SK-N-DZ (cell line): ENCODE measurements at regions not wholly inside any gene's neighbourhood (a gene's known extent, or its start where the extent isn't known, plus 50 kb on each side); places are given as distances from the start of the nearest gene placed in this dataset.

ENCODE experiments used
- DNase-seq: peaks from one replicate; pipeline ENCODE4 v3.0.0-alpha.2; 2015; ENCODE audit warnings: low spot score

DNA sequence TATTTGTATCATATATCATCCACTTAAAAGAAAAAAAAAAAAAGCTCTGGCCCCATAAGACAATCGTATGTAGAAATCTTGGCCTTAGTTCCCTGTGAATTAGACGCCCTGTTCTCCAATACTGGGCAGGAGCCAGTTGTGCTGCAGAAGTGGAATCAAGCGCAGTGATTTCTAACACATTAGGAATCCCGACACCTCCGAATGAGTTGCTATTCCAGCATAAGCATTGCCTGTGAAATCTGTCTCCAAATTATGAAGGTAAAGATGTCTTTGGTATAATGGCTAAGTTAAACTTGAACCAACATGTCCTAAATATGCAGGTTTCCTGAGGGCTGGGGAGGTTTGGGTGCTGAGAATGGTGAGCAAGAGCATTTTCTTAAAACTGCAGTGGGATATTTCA lies 199.4 kb upstream of the ARRDC4 start:
- no peak for DNase-seq

- DNase-seq = no peak
Measured at GRCh38 chr15:97783240-97783639, 177.3 kb upstream of the ARRDC4 start.

DNA sequence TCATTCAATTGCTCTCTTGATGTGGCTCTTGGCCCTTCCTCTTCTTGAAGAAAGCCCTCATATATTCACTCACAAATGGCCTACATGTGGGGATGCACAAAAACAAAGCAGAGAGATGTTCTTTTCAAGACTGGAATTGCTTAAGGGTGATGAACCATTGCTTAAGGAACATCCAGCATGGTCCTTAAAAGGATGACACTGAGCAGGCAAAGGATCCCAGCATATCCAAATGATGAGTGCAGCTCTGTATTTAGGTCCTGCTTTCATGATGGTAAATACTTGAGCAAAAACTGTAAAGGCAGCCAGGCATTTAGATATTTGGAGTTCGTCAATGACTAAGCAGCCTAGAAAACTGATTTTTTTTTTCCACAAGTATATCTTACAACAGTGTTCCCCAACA lies 173.8 kb upstream of the ARRDC4 start:
- DNase-seq = no peak

DNA sequence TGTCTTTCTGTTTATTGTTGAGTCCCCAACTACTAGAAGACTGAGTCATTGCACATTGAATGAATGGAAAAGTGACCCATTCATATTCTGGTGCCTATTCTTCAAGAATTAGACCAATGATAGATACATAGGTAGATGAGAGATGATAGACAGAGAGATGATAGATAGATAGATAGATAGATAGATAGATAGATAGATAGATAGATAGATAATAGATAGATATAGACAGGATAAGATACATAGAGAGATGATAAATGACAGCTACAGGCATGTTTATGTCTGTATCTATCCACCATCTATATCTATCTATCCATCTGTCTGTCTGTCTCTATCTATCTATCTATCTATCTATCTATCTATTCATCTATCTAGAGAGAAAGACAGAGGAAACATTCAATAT lies 170.3 kb upstream of the ARRDC4 start:
- DNase-seq = no peak

- no peak for DNase-seq
Measured at GRCh38 chr15:97791824-97792792, 168.4 kb upstream of the ARRDC4 start.

GRCh38 chr15:97804950-97805349 lies 155.6 kb upstream of the ARRDC4 start:
- DNase-seq = no peak

GRCh38 chr15:97806766-97807165 lies 153.7 kb upstream of the ARRDC4 start:
- no peak for DNase-seq

- no peak for DNase-seq
Measured at GRCh38 chr15:97815835-97816234, 144.7 kb upstream of the ARRDC4 start.

DNA sequence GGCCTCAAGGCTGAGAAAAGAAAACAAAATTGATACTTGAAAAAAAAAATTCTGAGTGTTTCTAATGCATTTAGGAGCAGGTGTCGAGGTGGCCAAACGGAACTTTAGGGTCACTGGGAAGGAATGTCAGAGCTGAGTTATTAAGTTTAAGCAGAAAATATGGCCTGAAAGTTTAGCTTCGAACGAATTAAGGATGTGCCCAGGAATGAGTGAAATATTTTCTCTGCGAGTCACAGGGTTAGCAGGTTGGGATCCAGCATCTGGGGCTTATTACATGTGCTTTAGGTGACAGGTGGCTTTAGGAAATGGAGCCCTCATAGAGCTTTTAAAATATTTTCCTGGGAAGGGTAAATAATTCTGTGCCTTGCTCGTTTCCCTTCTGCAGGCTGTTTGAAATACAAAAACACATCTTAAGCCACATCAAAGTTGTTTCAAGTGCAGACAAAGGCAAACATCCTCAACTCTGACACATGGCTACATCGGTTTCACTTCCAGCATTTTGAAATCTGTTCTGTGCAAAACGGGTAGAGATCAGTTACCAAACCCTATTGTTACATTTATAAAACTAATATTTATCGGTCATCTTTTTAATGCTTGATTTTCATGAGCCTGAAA lies 143.1 kb upstream of the ARRDC4 start:
- no peak for DNase-seq

- DNase-seq = no peak
Measured at GRCh38 chr15:97836003-97836402, 124.5 kb upstream of the ARRDC4 start.

GRCh38 chr15:97837896-97838295 lies 122.6 kb upstream of the ARRDC4 start:
- DNase-seq = no peak

DNA sequence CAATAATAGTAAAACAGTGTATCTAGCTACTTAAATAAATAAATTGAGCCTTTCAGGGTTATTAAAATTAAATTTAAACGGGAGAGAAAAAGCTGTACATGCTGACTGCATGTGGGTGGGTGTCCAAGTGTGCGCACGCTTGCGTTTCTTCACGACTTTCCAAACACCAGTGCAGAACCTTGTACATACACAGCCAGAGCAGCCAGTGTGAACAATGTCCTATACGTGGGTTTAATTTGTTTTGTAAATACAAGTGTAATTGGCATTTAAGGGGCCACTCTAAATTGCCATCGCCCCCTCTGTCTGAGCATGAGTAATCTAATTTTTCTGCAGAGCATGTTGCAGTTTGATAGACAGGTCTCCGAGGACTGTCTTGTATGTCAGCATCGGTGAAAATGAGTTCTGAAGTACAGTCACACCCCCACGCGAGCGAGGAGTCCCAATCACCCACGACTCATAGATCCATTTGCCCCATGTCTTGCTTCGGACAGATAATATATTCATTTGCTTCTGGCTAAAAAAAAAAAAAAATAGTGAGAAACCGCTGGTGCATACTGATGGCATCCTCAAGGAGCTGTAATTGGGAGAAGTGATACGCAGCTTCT lies 121.8 kb upstream of the ARRDC4 start:
- DNase-seq = no peak

DNA sequence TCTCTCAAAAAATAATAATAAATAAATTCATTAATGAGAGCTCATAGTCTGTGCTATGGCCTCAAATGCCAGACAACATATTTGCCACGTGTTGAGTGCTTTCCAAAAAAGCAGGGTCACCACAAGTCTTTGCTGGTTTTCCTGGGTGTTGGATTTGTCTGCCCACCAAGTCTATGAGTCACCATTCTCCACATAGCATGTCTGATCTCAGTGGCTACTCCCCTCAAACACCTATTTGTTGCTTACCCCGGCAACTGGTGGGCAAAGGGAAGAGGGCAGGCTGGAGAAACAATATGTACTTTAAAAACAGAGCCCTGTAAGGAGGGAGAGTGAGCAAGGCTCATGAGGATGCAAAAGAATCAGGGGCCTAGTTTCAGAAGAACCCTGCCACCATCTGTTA lies 120.0 kb upstream of the ARRDC4 start:
- no peak for DNase-seq

GRCh38 chr15:97841558-97841957 lies 118.9 kb upstream of the ARRDC4 start:
- DNase-seq = no peak

DNA sequence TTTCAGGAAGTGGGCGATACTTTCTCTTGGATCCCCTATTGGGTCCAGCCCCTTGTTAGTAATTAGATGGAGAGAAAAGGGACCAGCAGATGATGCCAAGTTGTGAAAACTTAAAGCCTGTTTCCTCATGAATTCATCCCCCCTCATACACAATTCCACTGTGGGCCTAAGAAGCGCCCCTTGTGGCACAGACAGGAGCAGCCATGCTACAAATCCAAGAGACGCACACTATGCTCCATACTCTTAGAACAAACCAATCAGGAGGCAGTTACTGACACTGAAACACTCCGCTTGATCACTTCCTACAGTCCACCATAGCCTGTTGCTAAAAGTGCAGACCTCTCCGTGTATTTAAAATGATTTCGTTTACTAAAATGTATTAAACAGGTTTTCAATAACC lies 111.3 kb upstream of the ARRDC4 start:
- DNase-seq = no peak

DNA sequence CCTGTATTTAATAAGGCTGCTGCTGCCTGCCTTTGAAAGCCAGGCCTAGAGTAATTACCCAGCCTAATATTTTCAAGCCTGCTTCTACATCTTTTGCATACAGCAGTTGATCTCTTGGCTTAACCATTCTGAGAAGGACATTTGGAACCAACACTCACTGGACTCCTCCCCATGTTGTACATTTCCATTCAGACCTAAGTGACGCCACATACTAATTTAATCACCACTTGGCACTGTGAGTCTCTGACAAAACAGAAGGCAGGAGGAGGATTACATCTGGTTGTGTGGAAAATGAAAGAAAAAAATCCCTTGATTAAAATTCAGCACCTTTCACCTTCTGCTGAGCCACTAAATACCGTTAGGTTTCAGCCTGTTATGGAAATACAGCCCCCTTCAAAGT lies 102.2 kb upstream of the ARRDC4 start:
- DNase-seq = no peak

- DNase-seq = no peak
Measured at GRCh38 chr15:97861529-97862260, 98.8 kb upstream of the ARRDC4 start.

DNA sequence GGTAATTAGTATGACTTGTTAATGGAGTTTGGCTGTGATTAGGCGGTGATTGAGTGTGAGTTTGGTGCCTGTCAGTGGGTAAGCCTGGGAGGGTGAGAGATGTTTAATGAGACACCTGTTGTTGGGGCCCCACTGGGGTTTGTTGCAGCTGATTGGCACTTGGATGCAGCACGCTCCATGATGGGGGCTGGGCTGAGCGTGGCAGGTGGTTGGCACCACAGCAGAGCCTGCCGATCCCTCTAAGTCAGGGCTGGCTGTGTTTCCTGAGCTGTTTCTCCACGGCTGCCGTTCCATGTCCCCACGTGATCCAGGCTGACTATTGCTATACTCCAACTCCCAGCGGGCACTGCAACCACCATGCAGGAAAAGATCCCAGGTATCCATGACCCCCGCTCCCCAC lies 93.5 kb upstream of the ARRDC4 start:
- no peak for DNase-seq

DNA sequence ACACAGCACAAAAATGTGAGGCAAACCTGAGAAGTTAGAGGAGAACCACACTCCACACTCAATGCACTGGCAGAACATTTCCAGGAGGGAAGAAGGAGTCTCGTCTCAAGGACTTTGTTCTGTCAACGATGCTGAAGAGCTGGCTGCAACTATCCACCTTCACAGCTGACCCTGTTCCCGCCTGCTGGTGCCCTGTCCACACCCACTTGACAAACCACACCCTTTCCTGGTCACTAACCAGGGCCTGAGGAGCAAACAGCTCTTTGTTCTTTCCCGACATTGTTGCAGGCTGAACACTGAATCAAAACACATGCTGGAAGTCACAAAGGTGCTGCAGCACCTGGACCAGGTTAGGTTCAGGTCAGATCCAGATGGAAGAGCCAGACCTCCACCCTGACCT lies 92.6 kb upstream of the ARRDC4 start:
- DNase-seq = no peak

DNA sequence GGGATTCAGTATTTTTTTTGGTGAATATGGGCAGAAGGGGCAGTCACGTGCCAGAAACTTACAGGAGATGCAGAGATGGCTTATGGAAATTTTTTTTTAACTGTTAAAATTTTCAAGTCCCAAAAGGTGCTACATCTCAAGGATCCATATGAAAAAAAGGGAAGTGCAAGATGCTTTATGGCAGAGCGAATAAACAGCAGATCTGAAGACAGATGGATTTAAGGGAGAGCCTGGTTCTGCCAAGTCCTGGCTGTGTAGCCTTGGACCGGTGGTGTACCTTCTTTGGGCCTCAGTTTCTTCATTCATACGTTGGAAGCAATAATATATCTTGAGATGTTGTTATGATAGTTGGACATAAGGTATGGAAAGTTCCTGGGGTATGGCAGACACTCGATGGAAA lies 91.5 kb upstream of the ARRDC4 start:
- no peak for DNase-seq

GRCh38 chr15:97870771-97871170 lies 89.7 kb upstream of the ARRDC4 start:
- no peak for DNase-seq

GRCh38 chr15:97874139-97874538 lies 86.4 kb upstream of the ARRDC4 start:
- DNase-seq = no peak
